Activated T-cell treated with anti-CD3 and anti-CD28 coated beads, Interleukin-2, amount 50 U/mL, for 4 hours (primary cell): ENCODE measurements at regions not wholly inside any gene's neighbourhood (a gene's known extent, or its start where the extent isn't known, plus 50 kb on each side); places are given as distances from the start of the nearest gene placed in this dataset.

ENCODE experiments used
- ATAC-seq, 2 donors: fragments of 200-7000 bp; cut with Tn5 transposase; one replicate each; pipeline ENCODE4 v1.10.0; 2021
- DNase-seq: peaks from one replicate; pipeline ENCODE4 v3.0.0-alpha.2; 2020
- H3K27me3 Mint-ChIP-seq: one replicate; pipeline ENCODE4 v1.8.0; 2021; ENCODE audit warnings: low read depth, mixed read lengths
- H3K36me3 Mint-ChIP-seq: one replicate; pipeline ENCODE4 v1.8.0; 2022; ENCODE audit warnings: mixed read lengths; ENCODE audit not compliant: insufficient read depth
- H3K4me1 Mint-ChIP-seq: one replicate; pipeline ENCODE4 v1.8.0; 2021; ENCODE audit warnings: low read depth, mixed read lengths
- H3K4me3 Mint-ChIP-seq: one replicate; pipeline ENCODE4 v1.8.0; 2021; ENCODE audit warnings: mild to moderate bottlenecking, moderate library complexity, mixed read lengths
- H3K9me3 Mint-ChIP-seq: one replicate; pipeline ENCODE4 v1.8.0; 2021; ENCODE audit warnings: mixed read lengths

GRCh38 chr13:47334173-47334572 lies 437.3 kb upstream of the HTR2A start:
- ATAC-seq (no peak), DNase-seq (no peak)
- Mint-ChIP-seq H3K4me3 (no peak overlapping the region), H3K4me1 (no peaks in the 10 kb centered on the region), H3K9me3 (peaks cover 7% of the 10 kb centered on the region), H3K27me3 (no peaks in the 10 kb centered on the region), H3K36me3 (no peaks in the 10 kb centered on the region)

- no peaks in the 10 kb centered on the region for H3K36me3 Mint-ChIP-seq
- ATAC-seq = no peak
- peaks cover 7% of the 10 kb centered on the region for H3K9me3 Mint-ChIP-seq
- DNase-seq = no peak
- no peaks in the 10 kb centered on the region for H3K27me3 Mint-ChIP-seq
- H3K4me1 Mint-ChIP-seq = no peaks in the 10 kb centered on the region
- H3K4me3 Mint-ChIP-seq = no peak overlapping the region
These were observed 435.3 kb upstream of the HTR2A start for GRCh38 chr13:47332149-47332548.

- Mint-ChIP-seq H3K36me3 (no peaks in the 10 kb centered on the region), H3K4me1 (no peaks in the 10 kb centered on the region), H3K4me3 (no peak overlapping the region), H3K27me3 (no peaks in the 10 kb centered on the region), H3K9me3 (peaks cover 4% of the 10 kb centered on the region)
- ATAC-seq (no peak), DNase-seq (no peak)
These were observed 433.2 kb upstream of the HTR2A start for GRCh38 chr13:47330031-47330430.

GRCh38 chr13:47327861-47328260 lies 431.0 kb upstream of the HTR2A start:
- Mint-ChIP-seq H3K4me3 (no peak overlapping the region), H3K36me3 (no peaks in the 10 kb centered on the region)
- ATAC-seq = no peak

GRCh38 chr13:47326061-47326460 lies 429.2 kb upstream of the HTR2A start:
- no peak for DNase-seq
- no peak for ATAC-seq
- no peaks in the 10 kb centered on the region for H3K27me3 Mint-ChIP-seq
- H3K4me3 Mint-ChIP-seq = no peak overlapping the region
- no peaks in the 10 kb centered on the region for H3K4me1 Mint-ChIP-seq
- H3K9me3 Mint-ChIP-seq = no peaks in the 10 kb centered on the region
- H3K36me3 Mint-ChIP-seq = no peaks in the 10 kb centered on the region

More at GRCh38 chr13:47327861-47328260, 431.0 kb upstream of the HTR2A start:
- DNase-seq = no peak
- Mint-ChIP-seq H3K27me3 (no peaks in the 10 kb centered on the region), H3K9me3 (peaks cover 4% of the 10 kb centered on the region), H3K4me1 (no peaks in the 10 kb centered on the region)

- ATAC-seq (no peak), DNase-seq (no peak)
- H3K4me3 Mint-ChIP-seq = no peak overlapping the region
- H3K27me3 Mint-ChIP-seq = no peaks in the 10 kb centered on the region
- H3K36me3 Mint-ChIP-seq = no peaks in the 10 kb centered on the region
- H3K4me1 Mint-ChIP-seq = no peaks in the 10 kb centered on the region
- no peaks in the 10 kb centered on the region for H3K9me3 Mint-ChIP-seq
These were observed 420.5 kb upstream of the HTR2A start for GRCh38 chr13:47317356-47317755.

GRCh38 chr13:47310401-47310800 lies 413.5 kb upstream of the HTR2A start:
- Mint-ChIP-seq H3K27me3 (no peaks in the 10 kb centered on the region), H3K4me1 (no peaks in the 10 kb centered on the region), H3K9me3 (peaks cover 13% of the 10 kb centered on the region), H3K36me3 (no peaks in the 10 kb centered on the region), H3K4me3 (no peak overlapping the region)
- ATAC-seq (no peak), DNase-seq (no peak)

GRCh38 chr13:47306991-47307390 lies 410.1 kb upstream of the HTR2A start:
- H3K4me3 Mint-ChIP-seq = no peak overlapping the region
- no peaks in the 10 kb centered on the region for H3K36me3 Mint-ChIP-seq
- H3K4me1 Mint-ChIP-seq = no peaks in the 10 kb centered on the region
- H3K27me3 Mint-ChIP-seq = no peaks in the 10 kb centered on the region
- no peak for DNase-seq
- H3K9me3 Mint-ChIP-seq = peaks cover 13% of the 10 kb centered on the region
- no peak for ATAC-seq

- DNase-seq (no peak), ATAC-seq (no peak)
- H3K9me3 Mint-ChIP-seq = no peaks in the 10 kb centered on the region
- no peaks in the 10 kb centered on the region for H3K36me3 Mint-ChIP-seq
- no peak overlapping the region for H3K4me3 Mint-ChIP-seq
- no peaks in the 10 kb centered on the region for H3K4me1 Mint-ChIP-seq
- no peaks in the 10 kb centered on the region for H3K27me3 Mint-ChIP-seq
These were observed 406.8 kb upstream of the HTR2A start for GRCh38 chr13:47303626-47304025.

- Mint-ChIP-seq H3K36me3 (no peaks in the 10 kb centered on the region), H3K9me3 (no peaks in the 10 kb centered on the region), H3K4me3 (no peak overlapping the region), H3K4me1 (no peaks in the 10 kb centered on the region), H3K27me3 (no peaks in the 10 kb centered on the region)
- no peak for DNase-seq
- no peak for ATAC-seq
These were observed 402.5 kb upstream of the HTR2A start for GRCh38 chr13:47299304-47299703.

- Mint-ChIP-seq H3K36me3 (no peaks in the 10 kb centered on the region), H3K27me3 (no peaks in the 10 kb centered on the region), H3K9me3 (no peaks in the 10 kb centered on the region), H3K4me3 (no peak overlapping the region), H3K4me1 (no peaks in the 10 kb centered on the region)
- ATAC-seq (no peak), DNase-seq (no peak)
These were observed 401.7 kb upstream of the HTR2A start for GRCh38 chr13:47298506-47298905.

- no peaks in the 10 kb centered on the region for H3K27me3 Mint-ChIP-seq
- H3K9me3 Mint-ChIP-seq = no peaks in the 10 kb centered on the region
- H3K36me3 Mint-ChIP-seq = no peaks in the 10 kb centered on the region
- no peak overlapping the region for H3K4me3 Mint-ChIP-seq
- ATAC-seq = no peak
- DNase-seq = no peak
- no peaks in the 10 kb centered on the region for H3K4me1 Mint-ChIP-seq
These were observed 397.8 kb upstream of the HTR2A start for GRCh38 chr13:47294691-47295090.

- Mint-ChIP-seq H3K9me3 (no peaks in the 10 kb centered on the region), H3K4me3 (no peak overlapping the region), H3K27me3 (no peaks in the 10 kb centered on the region), H3K4me1 (no peaks in the 10 kb centered on the region), H3K36me3 (no peaks in the 10 kb centered on the region)
- DNase-seq = no peak
- ATAC-seq = no peak
These were observed 394.3 kb upstream of the HTR2A start for GRCh38 chr13:47291107-47291656.

- H3K36me3 Mint-ChIP-seq = no peaks in the 10 kb centered on the region
- no peaks in the 10 kb centered on the region for H3K9me3 Mint-ChIP-seq
- no peaks in the 10 kb centered on the region for H3K27me3 Mint-ChIP-seq
- no peaks in the 10 kb centered on the region for H3K4me1 Mint-ChIP-seq
- ATAC-seq (no peak), DNase-seq (no peak)
- no peak overlapping the region for H3K4me3 Mint-ChIP-seq
These were observed 392.7 kb upstream of the HTR2A start for GRCh38 chr13:47289567-47289966.

- H3K4me1 Mint-ChIP-seq = no peaks in the 10 kb centered on the region
- no peaks in the 10 kb centered on the region for H3K36me3 Mint-ChIP-seq
- no peaks in the 10 kb centered on the region for H3K9me3 Mint-ChIP-seq
- no peak for DNase-seq
- H3K27me3 Mint-ChIP-seq = no peaks in the 10 kb centered on the region
- ATAC-seq = no peak
- no peak overlapping the region for H3K4me3 Mint-ChIP-seq
These were observed 391.7 kb upstream of the HTR2A start for GRCh38 chr13:47288546-47288945.

GRCh38 chr13:47287291-47287751 lies 390.5 kb upstream of the HTR2A start:
- H3K27me3 Mint-ChIP-seq = no peaks in the 10 kb centered on the region
- no peak for DNase-seq

More at GRCh38 chr13:47287291-47287751, 390.5 kb upstream of the HTR2A start:
- no peak for ATAC-seq
- Mint-ChIP-seq H3K9me3 (no peaks in the 10 kb centered on the region), H3K4me3 (no peak overlapping the region), H3K36me3 (no peaks in the 10 kb centered on the region), H3K4me1 (no peaks in the 10 kb centered on the region)
